ENCODE measurements at regions not wholly inside any gene's neighbourhood (a gene's known extent, or its start where the extent isn't known, plus 50 kb on each side); places are given as distances from the start of the nearest gene placed in this dataset.
"Not testable (repeated sequence)": the region's sequence is repeated elsewhere in the genome, so short reads cannot be mapped to it uniquely, and the experiment has no call there.

DNA sequence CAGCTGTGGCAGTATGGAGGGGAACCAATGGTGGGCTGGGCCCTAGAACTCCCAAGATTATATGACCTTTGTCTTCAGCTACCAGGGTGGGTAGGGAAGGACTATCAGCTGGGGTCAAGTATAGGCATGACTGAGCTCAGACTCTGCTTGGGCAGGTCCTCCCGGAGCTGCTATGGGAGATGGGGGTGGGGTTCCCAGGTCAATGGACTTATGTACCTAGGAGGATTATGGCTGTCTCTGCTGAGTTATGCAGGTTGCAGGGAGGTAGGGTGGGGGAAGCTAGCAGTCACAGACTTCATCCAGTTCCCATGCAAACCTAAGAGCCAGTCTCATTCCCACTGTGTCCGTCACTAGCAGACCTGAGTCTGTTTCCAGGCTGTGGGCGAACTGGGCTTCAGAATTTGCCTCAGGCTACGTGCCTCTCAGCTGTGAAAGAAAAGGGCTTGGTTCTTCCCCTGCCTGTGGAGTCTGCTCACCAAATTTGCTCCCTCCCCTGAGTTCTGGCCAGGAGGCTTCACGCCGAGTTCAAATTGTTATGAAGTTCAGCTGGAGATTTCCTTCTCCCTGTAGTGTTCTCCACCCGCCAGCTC, 985.8 kb upstream of the NRXN1 start:
- no peak for DNase-seq (ENCODE audit: low spot score)

DNA sequence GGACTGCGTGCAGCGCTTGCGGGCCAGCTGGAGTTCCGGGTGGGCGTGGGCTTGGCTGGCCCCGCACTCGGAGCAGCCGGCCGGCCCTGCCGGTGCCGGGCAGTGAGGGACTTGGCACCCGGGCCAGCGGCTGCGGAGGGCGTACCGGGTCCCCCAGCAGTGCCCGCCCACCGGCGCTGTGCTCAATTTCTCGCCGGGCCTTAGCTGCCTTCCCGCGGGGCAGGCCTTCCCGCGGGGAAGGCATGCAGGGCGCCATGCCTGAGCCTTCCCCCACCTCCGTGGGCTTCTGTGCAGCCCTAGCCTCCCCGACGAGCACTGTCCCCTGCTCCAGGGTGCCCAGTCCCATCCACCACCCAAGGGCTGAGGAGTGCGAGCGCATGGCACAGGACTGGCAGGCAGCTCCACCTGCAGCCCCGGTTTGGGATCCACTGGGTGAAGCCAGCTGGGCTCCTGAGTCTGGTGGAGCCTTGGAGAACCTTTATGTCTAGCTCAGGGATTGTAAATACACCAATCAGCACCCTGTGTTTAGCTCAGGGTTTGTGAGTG, 975.0 kb upstream of the NRXN1 start:
- DNase-seq (ENCODE audit: low spot score), result not testable (repeated sequence)

DNA sequence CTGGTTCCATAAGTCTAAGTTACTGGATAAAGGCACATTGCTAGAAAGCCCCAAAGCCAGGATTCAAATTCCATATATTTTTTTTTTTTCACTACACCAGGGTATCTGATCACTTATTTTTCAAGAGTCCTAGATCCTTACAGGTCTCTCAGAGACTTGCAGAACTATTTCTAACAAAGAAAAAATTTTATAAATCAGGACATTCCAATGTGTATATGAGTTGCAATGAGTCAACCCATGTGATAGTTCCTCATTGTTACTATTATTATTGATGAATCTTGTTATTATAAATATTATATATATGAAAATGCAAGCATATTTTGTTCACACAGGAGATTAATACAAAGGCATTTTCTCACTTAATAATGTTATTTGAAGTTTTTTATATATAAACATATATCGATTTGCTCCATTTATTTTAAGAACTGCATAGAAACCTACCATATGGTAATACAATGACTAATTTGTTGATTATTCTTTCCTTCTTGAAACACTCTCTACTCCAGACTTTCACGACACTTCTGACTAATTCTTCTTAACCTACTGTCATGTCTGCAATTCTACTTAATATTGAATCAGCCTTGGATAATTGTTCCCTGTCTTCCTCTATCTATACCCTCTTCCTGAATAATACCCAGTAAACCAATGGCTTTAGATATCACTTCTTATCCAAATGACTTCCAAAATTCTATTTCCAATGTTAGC, 968.4 kb upstream of the NRXN1 start:
- no peak for DNase-seq (ENCODE audit: low spot score)

DNA sequence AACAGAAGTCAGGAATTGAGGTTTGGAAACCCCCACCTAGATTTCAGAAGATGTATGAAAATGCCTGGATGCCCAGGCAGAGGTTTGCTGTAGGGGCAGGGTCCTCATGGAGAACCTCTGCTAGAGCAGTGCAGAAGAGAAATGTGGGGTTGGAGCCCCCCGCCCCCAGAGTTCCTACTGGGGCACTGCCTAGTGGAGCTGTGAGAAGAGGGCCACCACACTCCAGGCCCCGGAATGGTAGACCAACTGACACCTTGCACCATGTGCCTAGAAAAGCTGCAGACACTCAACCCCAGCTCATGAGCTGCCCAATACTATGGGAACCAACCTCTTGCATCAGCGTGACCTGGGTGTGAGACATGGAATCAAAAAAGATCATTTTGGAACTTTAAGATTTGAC, 967.0 kb upstream of the NRXN1 start:
- DNase-seq (ENCODE audit: low spot score), result no peak

DNA sequence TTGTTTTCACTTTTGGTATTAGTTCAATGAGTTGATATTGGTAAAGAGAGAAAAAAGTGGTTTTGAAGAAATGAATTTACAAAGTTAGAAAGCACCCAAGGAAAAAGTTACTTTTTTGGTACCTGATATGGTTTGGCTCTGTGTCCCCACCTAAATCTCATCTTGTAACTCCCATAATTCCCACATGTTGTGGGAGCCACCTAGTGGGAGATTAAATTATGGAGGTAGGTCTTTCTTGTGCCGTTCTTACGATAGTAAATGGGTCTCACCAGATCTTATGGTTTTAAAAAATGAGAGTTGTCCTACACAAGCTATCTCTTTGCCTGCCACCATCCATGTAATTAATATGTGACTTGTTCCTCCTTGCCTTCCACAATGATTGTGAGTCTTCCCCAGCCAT, 965.6 kb upstream of the NRXN1 start:
- DNase-seq (ENCODE audit: low spot score), result no peak

DNA sequence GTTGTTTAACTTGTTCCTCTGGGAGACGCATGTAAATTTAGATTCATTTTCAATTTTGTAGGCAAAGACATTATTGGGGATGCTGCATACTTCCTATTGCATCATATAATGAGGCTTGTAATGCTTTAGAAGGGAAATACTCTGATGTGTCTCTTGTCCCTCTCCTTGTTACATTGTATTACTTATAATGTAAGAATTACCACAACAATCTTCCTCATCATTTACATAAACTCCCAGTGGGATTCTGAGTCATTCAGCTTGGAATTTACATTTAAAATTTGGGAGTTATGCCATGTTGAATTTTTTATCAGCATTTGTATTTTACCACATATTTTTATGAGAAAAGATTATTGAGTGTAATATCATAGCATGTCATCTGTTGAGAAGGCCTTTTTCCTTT, 963.4 kb upstream of the NRXN1 start:
- DNase-seq (ENCODE audit: low spot score), result peak; percentile 4

- no peak for DNase-seq (ENCODE audit: low spot score)
These were observed 962.3 kb upstream of the NRXN1 start for GRCh38 chr2:51994123-51994763.

- DNase-seq (ENCODE audit: low spot score), result no peak
These were observed 958.8 kb upstream of the NRXN1 start for GRCh38 chr2:51990684-51991083.

DNA sequence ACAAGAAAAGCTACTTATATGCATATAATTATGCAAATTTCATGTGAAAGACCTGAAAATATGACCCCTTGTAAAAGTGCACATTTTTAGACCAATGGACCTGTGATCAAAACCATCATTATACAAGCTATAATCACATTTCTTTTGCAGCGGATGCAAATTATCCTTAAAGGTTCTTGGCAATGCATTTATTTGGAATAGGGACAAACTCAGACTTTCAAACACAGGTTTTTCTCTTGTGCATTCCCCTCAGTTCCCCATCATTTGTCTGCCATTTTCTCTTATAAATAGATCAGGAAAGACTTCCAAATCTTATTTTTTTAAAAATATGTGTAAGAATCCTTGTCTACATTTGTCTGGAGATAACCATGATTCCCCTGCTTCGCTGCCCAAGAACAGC, 954.2 kb upstream of the NRXN1 start:
- DNase-seq (ENCODE audit: low spot score), result no peak

- DNase-seq (ENCODE audit: low spot score), result no peak
These were observed 949.9 kb upstream of the NRXN1 start for GRCh38 chr2:51981783-51982182.

DNA sequence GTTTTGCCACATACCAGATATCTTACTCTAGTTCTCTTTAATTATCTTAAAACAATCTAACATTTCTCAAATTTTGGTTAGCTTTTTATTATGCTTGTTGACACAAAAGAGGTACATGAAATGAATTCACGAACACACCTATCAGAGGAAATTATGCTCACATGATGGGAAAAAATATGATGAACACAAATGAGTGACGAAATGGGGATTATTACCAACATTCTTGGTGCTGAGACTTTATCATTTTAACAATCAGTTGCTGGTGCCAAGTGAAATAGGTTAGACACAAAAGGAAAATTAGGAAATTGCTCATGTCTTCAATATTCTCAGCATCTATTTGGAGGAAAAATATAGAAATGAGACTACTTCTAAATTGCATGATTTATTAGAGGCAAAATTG, 944.7 kb upstream of the NRXN1 start:
- no peak for DNase-seq (ENCODE audit: low spot score)

DNA sequence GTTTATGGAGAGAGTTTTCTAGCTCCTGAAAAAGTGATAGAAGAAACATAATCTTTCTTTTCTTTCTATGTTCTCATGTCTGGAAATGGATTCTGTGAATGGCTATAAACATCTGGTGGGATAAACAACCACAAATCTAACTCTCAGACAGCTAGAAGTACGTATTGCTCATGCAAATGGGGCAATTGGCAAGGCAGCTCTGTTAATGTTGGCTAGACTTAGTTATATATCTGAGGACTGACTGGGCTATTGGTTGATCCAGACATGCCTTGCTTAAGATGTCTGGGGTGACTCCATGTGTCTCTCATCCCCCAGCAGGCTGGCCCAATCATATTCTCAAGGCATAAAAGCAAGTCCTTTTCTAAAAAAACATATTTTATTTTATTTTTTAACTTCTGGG, 939.2 kb upstream of the NRXN1 start:
- no peak for DNase-seq (ENCODE audit: low spot score)

GRCh38 chr2:51969347-51969746, 937.4 kb upstream of the NRXN1 start:
- no peak for DNase-seq (ENCODE audit: low spot score)

GRCh38 chr2:51960841-51961335, 929.0 kb upstream of the NRXN1 start:
- no peak for DNase-seq (ENCODE audit: low spot score)

DNA sequence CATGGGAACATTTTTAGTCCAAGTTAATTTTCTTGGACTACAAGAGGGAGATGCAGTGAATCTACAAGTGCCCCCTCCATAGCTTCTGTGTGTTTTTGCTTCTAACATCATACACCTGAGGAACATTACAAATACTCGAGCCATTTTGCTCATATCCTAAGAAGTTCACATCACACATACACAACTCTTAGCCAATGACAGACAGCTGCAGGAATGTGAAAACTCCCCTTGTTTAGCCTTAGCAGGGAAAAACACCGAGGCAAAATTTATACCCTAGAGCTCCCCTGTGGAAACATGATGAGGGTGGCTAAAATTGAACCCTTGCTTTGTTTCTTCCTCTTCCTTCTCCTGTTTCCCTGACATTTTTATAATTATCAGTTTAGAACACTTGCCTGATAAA, 928.3 kb upstream of the NRXN1 start:
- DNase-seq (ENCODE audit: low spot score), result no peak

- DNase-seq (ENCODE audit: low spot score), result no peak
These were observed 927.8 kb upstream of the NRXN1 start for GRCh38 chr2:51959696-51960095.

- DNase-seq (ENCODE audit: low spot score), result no peak
These were observed 922.0 kb upstream of the NRXN1 start for GRCh38 chr2:51953931-51954330.

DNA sequence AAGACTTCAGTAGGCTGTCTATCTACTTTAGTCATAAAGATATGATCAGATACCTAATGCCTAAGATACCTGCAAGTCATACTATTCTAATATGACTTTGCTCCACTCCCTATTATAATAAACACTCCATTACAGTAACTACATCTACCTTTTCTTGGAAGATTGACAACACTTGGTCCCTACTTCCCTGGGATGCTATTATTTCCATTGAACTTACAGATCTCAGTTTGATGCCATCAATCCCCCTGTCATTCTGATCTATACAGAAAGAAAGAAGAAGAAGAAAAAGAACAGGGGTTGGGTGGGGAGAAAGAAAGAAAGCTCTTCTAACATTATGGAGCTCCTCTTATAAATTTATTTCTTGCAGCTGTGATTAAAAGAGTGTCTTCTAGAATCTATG, 889.1 kb upstream of the NRXN1 start:
- DNase-seq (ENCODE audit: low spot score), result no peak

DNA sequence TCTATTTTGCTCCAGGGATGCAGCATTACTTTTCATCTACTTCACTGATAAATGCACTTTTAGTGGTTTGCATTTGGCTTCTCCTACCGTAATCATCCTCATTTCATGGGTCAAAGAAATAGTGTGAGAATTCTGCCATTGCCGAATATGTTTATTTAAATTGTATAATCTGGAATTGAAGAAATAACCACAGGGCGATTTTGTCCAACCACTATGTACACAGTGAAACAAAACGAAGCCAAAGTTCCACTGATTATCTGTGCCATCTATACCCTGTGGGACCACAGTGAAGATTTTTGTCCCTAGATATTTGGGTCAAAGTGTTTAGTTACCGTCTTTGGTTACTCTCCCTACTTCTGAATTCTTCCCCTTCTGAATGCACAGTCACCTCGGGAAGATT, 888.6 kb upstream of the NRXN1 start:
- no peak for DNase-seq (ENCODE audit: low spot score)

DNA sequence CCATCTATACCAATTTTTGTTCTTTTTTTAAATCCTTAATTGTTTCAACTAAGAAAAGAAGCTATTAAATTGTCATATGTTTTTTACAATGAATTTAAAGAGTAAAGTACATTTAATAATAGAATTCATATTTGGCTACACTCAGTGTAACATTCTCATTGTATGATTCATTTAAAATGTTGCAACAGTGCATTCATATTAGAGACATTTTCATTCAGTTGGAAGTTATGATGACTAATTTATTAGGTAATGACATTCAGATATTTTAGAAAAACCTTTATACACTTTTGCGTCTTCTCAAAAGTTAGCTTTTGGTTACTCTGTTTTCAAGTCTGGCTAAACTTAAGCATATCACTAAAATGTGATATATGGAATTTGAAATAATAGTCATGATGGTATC, 887.5 kb upstream of the NRXN1 start:
- no peak for DNase-seq (ENCODE audit: low spot score)

DNA sequence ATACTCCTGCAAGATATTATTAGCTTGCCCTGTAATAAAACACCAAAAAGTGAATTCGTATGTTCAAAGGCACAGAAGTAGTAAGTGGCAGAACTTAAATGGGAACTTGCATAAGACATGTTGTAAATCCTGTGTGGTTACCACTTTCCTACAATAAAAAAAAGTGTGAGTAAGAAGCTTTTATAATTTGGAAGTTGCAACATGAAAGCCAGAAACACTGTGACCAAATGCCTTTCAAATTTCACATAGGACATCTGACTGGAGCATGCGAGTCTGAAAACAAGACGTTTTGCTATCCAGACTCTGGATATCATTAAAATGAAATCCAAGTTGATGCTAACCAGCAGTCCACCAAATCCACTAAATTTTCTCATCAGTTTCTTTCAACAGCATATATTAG, 886.2 kb upstream of the NRXN1 start:
- no peak for DNase-seq (ENCODE audit: low spot score)

DNA sequence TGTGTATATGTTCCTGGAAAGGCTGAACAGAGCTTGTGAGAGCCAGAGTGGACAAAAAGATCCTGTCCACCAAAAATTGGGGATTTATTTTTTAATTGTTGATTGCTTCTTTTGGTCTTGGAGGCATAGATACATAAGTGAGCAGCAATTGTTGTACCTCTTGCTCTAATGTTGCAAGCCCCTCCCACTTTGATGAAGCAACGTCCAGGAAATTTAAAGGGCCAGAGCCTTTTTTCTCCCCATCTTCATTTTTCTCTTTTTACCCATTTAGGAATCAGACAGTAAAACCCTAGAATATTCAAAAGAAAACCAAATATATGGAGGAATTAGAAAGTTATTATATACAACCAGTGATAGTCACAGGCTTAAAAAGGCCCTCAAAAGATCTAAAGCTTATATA, 871.8 kb upstream of the NRXN1 start:
- no peak for DNase-seq (ENCODE audit: low spot score)

GRCh38 chr2:51899643-51900042, 867.7 kb upstream of the NRXN1 start:
- no peak for DNase-seq (ENCODE audit: low spot score)
